ENCODE measurements at regions not wholly inside any gene's neighbourhood (a gene's known extent, or its start where the extent isn't known, plus 50 kb on each side); places are given as distances from the start of the nearest gene placed in this dataset.

DNA sequence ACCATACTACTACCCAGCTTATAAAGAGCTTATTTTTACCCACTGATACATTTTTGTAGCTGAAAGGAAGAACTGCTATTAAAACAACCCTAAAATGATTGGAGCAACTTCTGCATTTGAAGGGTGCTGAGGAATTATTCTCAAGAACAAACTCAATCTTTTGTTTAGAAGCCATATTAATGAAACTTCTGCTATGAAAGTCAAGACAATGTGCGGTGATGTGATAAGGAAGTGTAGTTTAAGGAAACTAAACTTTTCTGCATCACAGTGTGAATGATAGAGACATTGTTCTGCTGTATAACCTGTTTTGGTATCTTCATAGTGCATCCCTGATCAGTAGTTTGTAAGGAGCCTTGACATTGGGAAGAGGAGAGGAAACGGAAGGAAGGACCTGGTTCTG lies 408.5 kb downstream of the TMEM38B start:
- DNase-seq: no peak
- H3K9me2 ChIP-seq (replicated peaks; ENCODE audit: insufficient read depth, low read length): no peaks in the 10 kb centered on the region
- TF ChIP-seq, protein P1, sequence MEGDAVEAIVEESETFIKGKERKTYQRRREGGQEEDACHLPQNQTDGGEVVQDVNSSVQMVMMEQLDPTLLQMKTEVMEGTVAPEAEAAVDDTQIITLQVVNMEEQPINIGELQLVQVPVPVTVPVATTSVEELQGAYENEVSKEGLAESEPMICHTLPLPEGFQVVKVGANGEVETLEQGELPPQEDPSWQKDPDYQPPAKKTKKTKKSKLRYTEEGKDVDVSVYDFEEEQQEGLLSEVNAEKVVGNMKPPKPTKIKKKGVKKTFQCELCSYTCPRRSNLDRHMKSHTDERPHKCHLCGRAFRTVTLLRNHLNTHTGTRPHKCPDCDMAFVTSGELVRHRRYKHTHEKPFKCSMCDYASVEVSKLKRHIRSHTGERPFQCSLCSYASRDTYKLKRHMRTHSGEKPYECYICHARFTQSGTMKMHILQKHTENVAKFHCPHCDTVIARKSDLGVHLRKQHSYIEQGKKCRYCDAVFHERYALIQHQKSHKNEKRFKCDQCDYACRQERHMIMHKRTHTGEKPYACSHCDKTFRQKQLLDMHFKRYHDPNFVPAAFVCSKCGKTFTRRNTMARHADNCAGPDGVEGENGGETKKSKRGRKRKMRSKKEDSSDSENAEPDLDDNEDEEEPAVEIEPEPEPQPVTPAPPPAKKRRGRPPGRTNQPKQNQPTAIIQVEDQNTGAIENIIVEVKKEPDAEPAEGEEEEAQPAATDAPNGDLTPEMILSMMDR (IDR thresholded peaks at IDR 0.05; ENCODE audit: low read length): no peak
- TF ChIP-seq EZH2 (optimal IDR thresholded peaks at IDR 0.05; ENCODE audit: low read depth, low read length) (no peak), EZH2phosphoT487 (IDR thresholded peaks at IDR 0.05; ENCODE audit: low read length) (no peak)
- H3K4me1 ChIP-seq (ENCODE audit: low read length): no peaks in the 10 kb centered on the region
- H3K79me2 ChIP-seq (ENCODE audit: low read length): no peaks in the 10 kb centered on the region
- H4K20me1 ChIP-seq (ENCODE audit: insufficient read depth, low read length): no peaks in the 10 kb centered on the region
- H3F3A ChIP-seq (ENCODE audit: insufficient read depth, low read length): no peaks in the 10 kb centered on the region
- no peak overlapping the region for H3K27ac ChIP-seq (ENCODE audit: low read length)
- H3K36me3 ChIP-seq (replicated peaks; ENCODE audit: insufficient read depth, low read length): no peaks in the 10 kb centered on the region
- no peak overlapping the region for H3K9ac ChIP-seq (ENCODE audit: low read length)
- H2AFZ ChIP-seq (ENCODE audit: low read length): no peak overlapping the region
- H3K4me3 ChIP-seq (ENCODE audit: low read length): no peak overlapping the region
- no peak overlapping the region for H3K4me2 ChIP-seq (ENCODE audit: low read depth, low read length)
- no peaks in the 10 kb centered on the region for H3K27me3 ChIP-seq (replicated peaks; ENCODE audit: insufficient read depth, low read length)
- no peaks in the 10 kb centered on the region for H3K9me3 ChIP-seq (replicated peaks; ENCODE audit: insufficient read depth, low read length)

DNA sequence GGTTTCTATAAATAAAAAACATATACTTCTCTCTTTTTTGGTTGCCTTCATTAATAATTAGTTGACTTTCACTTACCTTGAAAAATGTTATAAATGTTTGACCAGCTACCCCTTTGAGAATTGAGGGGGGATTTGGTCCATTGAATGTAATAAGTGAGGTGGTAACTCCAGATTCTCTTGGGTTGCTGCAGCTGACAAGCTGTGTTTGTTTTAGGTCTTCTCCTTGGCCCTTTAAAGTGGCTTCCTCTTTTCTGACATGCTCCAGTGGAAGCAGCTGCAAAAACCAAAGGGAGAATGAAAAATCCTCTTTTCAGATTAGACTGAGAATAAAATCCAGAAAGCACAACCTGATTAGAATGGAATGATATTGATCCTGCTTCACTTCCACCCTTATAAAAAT lies 410.5 kb downstream of the TMEM38B start:
- Histone ChIP-seq H3K4me3 (ENCODE audit: low read length) (no peak overlapping the region), H4K20me1 (ENCODE audit: insufficient read depth, low read length) (no peaks in the 10 kb centered on the region), H3K4me2 (ENCODE audit: low read depth, low read length) (no peak overlapping the region), H3K9me2 (replicated peaks; ENCODE audit: insufficient read depth, low read length) (no peaks in the 10 kb centered on the region), H3K27me3 (replicated peaks; ENCODE audit: insufficient read depth, low read length) (no peaks in the 10 kb centered on the region), H3K36me3 (replicated peaks; ENCODE audit: insufficient read depth, low read length) (no peaks in the 10 kb centered on the region), H3K9me3 (replicated peaks; ENCODE audit: insufficient read depth, low read length) (no peaks in the 10 kb centered on the region), H2AFZ (ENCODE audit: low read length) (no peak overlapping the region), H3F3A (ENCODE audit: insufficient read depth, low read length) (no peaks in the 10 kb centered on the region), H3K79me2 (ENCODE audit: low read length) (no peaks in the 10 kb centered on the region), H3K27ac (ENCODE audit: low read length) (no peak overlapping the region), H3K4me1 (ENCODE audit: low read length) (no peaks in the 10 kb centered on the region), H3K9ac (ENCODE audit: low read length) (no peak overlapping the region)
- TF ChIP-seq, protein P1 (IDR thresholded peaks at IDR 0.05; ENCODE audit: low read length): no peak
- no peak for TF ChIP-seq EZH2 (optimal IDR thresholded peaks at IDR 0.05; ENCODE audit: low read depth, low read length)
- TF ChIP-seq EZH2phosphoT487 (IDR thresholded peaks at IDR 0.05; ENCODE audit: low read length): no peak
- DNase-seq: no peak

DNA sequence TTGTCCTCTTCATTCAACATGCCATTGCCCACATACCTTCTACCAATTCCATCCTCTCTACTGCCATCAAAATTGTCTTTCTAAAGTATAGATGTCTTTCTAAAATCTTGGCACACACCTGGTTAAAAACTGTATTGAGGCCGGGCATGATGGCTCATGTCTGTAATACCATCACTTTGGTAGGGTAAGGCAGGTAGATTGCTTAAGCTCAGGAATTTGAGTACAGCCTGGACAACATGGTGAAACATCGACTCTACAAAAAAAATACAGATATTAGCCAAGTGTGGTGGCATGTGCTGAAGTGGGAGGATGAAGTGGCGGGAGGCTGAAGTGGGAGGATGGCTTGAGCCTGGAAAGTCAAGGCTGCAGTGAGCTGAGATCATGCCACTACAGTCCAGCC lies 412.1 kb downstream of the TMEM38B start:
- Histone ChIP-seq H3K9ac (ENCODE audit: low read length) (no peak overlapping the region), H3K79me2 (ENCODE audit: low read length) (no peaks in the 10 kb centered on the region), H3K9me3 (replicated peaks; ENCODE audit: insufficient read depth, low read length) (no peaks in the 10 kb centered on the region), H3F3A (ENCODE audit: insufficient read depth, low read length) (no peaks in the 10 kb centered on the region), H4K20me1 (ENCODE audit: insufficient read depth, low read length) (no peaks in the 10 kb centered on the region), H3K4me2 (ENCODE audit: low read depth, low read length) (no peak overlapping the region), H3K9me2 (replicated peaks; ENCODE audit: insufficient read depth, low read length) (no peaks in the 10 kb centered on the region), H3K27me3 (replicated peaks; ENCODE audit: insufficient read depth, low read length) (no peaks in the 10 kb centered on the region), H3K4me3 (ENCODE audit: low read length) (no peak overlapping the region), H2AFZ (ENCODE audit: low read length) (no peak overlapping the region), H3K4me1 (ENCODE audit: low read length) (no peaks in the 10 kb centered on the region), H3K36me3 (replicated peaks; ENCODE audit: insufficient read depth, low read length) (no peaks in the 10 kb centered on the region), H3K27ac (ENCODE audit: low read length) (no peak overlapping the region)
- no peak for TF ChIP-seq EZH2phosphoT487 (IDR thresholded peaks at IDR 0.05; ENCODE audit: low read length)
- TF ChIP-seq, protein P1 (IDR thresholded peaks at IDR 0.05; ENCODE audit: low read length): no peak
- no peak for DNase-seq

All from MM.1S (cell line).